Naive B cell (primary cell): ENCODE measurements at regions not wholly inside any gene's neighbourhood (a gene's known extent, or its start where the extent isn't known, plus 50 kb on each side); places are given as distances from the start of the nearest gene placed in this dataset.
"Not testable (repeated sequence)": the region's sequence is repeated elsewhere in the genome, so short reads cannot be mapped to it uniquely, and the experiment has no call there.

Source experiments
- ATAC-seq, 2 donors: fragments of 150-1000 bp; cut with Tn5 transposase; 2 replicates each; pipeline ENCODE4 v1.10.0; 2021; ENCODE audit warnings: low read depth in 2 of 2, mild to moderate bottlenecking in 2 of 2, moderate library complexity in 2 of 2
- DNase-seq: peaks from one replicate; pipeline ENCODE4 v3.0.0; 2022
- H3K27ac Mint-ChIP-seq, 6 donors: one replicate each; pipeline ENCODE4 v1.8.0; 2020 to 2022; ENCODE audit warnings: mild to moderate bottlenecking in 6 of 6, mixed read lengths in 6 of 6, moderate library complexity in 5 of 6, inconsistent platforms in 2 of 6
- H3K27me3 Mint-ChIP-seq, 3 donors: one replicate each; pipeline ENCODE4 v1.8.0; 2021 to 2022; ENCODE audit warnings: mixed read lengths in 3 of 3, mild to moderate bottlenecking in 1 of 3
- H3K36me3 Mint-ChIP-seq, 2 donors: one replicate each; pipeline ENCODE4 v1.8.0; 2020 to 2022; ENCODE audit warnings: mixed read lengths in 2 of 2, inconsistent platforms in 1 of 2, mild to moderate bottlenecking in 1 of 2
- H3K4me1 Mint-ChIP-seq, 3 donors: one replicate each; pipeline ENCODE4 v1.8.0; 2020 to 2022; ENCODE audit warnings: mixed read lengths in 3 of 3, inconsistent platforms in 1 of 3, mild to moderate bottlenecking in 1 of 3, moderate library complexity in 1 of 3
- H3K4me3 Mint-ChIP-seq, 8 donors: one replicate each; pipeline ENCODE4 v1.8.0; 2020 to 2022; ENCODE audit warnings: mild to moderate bottlenecking in 8 of 8, mixed read lengths in 8 of 8, moderate library complexity in 8 of 8, inconsistent platforms in 2 of 8
- H3K9me3 Mint-ChIP-seq, 7 donors: one replicate each; pipeline ENCODE4 v1.8.0; 2020 to 2022; ENCODE audit warnings: mixed read lengths in 7 of 7, mild to moderate bottlenecking in 5 of 7, inconsistent platforms in 2 of 7, moderate library complexity in 1 of 7

GRCh38 chr1:184832517-184832916 lies 77.9 kb upstream of the EDEM3 start:
- Mint-ChIP-seq H3K4me1 (no peaks in the 10 kb centered on the region), H3K4me3 (no peak overlapping the region)

GRCh38 chr1:184829496-184829895 lies 74.8 kb upstream of the EDEM3 start:
- ATAC-seq, H3K27ac Mint-ChIP-seq, DNase-seq, H3K4me3 Mint-ChIP-seq, H3K27me3 Mint-ChIP-seq, H3K9me3 Mint-ChIP-seq, H3K36me3 Mint-ChIP-seq: not testable (repeated sequence)
- H3K4me1 Mint-ChIP-seq = peaks cover 8 to 10% (median 8%) of the 10 kb centered on the region in 3 donors

More at GRCh38 chr1:184832517-184832916, 77.9 kb upstream of the EDEM3 start:
- no peaks in the 10 kb centered on the region for H3K36me3 Mint-ChIP-seq
- DNase-seq (no peak), ATAC-seq (no peak)
- H3K9me3 Mint-ChIP-seq = peaks cover 0 to 7% (median 4%) of the 10 kb centered on the region in 7 donors
- H3K27me3 Mint-ChIP-seq = no peaks in the 10 kb centered on the region
- no peak overlapping the region for H3K27ac Mint-ChIP-seq

- H3K27me3 Mint-ChIP-seq = no peaks in the 10 kb centered on the region
- H3K4me3 Mint-ChIP-seq = no peak overlapping the region
- peaks cover 8 to 13% (median 10%) of the 10 kb centered on the region in 3 donors for H3K4me1 Mint-ChIP-seq
- no peaks in the 10 kb centered on the region for H3K36me3 Mint-ChIP-seq
- H3K27ac Mint-ChIP-seq = no peak overlapping the region
- no peak for DNase-seq
- no peak for ATAC-seq
- H3K9me3 Mint-ChIP-seq = peaks cover 0 to 1% (median 0%) of the 10 kb centered on the region in 7 donors
Measured at GRCh38 chr1:184828369-184828717, 73.7 kb upstream of the EDEM3 start.

- Mint-ChIP-seq H3K36me3 (no peaks in the 10 kb centered on the region), H3K27me3 (no peaks in the 10 kb centered on the region), H3K27ac (no peak overlapping the region), H3K4me1 (peaks cover 8 to 13% (median 10%) of the 10 kb centered on the region in 3 donors), H3K4me3 (no peak overlapping the region), H3K9me3 (no peaks in the 10 kb centered on the region)
- DNase-seq = no peak
- ATAC-seq = no peak
Measured at GRCh38 chr1:184827600-184828368, 73.1 kb upstream of the EDEM3 start.

- Mint-ChIP-seq H3K36me3 (no peaks in the 10 kb centered on the region), H3K4me3 (no peak overlapping the region), H3K27me3 (no peaks in the 10 kb centered on the region), H3K27ac (peak overlapping the region in 1 of 6 donors; percentile 20), H3K4me1 (peaks cover 8 to 13% (median 10%) of the 10 kb centered on the region in 3 donors), H3K9me3 (no peaks in the 10 kb centered on the region)
- no peak for ATAC-seq
- DNase-seq = no peak
Measured at GRCh38 chr1:184826001-184826400, 71.3 kb upstream of the EDEM3 start.

- no peak for ATAC-seq
- Mint-ChIP-seq H3K27me3 (no peaks in the 10 kb centered on the region), H3K9me3 (no peaks in the 10 kb centered on the region), H3K36me3 (no peaks in the 10 kb centered on the region), H3K27ac (peak overlapping the region in 1 of 6 donors; percentile 54), H3K4me3 (peak overlapping the region in 1 of 8 donors; percentile 57), H3K4me1 (peaks cover 8 to 13% (median 10%) of the 10 kb centered on the region in 3 donors)
- DNase-seq = no peak
Measured at GRCh38 chr1:184825571-184825970, 70.9 kb upstream of the EDEM3 start.

- Mint-ChIP-seq H3K4me3 (no peak overlapping the region), H3K36me3 (no peaks in the 10 kb centered on the region), H3K4me1 (peaks cover 13 to 15% (median 13%) of the 10 kb centered on the region in 3 donors), H3K27me3 (no peaks in the 10 kb centered on the region), H3K9me3 (no peaks in the 10 kb centered on the region), H3K27ac (no peak overlapping the region)
- DNase-seq = no peak
- ATAC-seq = no peak
Measured at GRCh38 chr1:184824691-184825323, 70.1 kb upstream of the EDEM3 start.

- no peaks in the 10 kb centered on the region for H3K36me3 Mint-ChIP-seq
- no peak for ATAC-seq
- no peaks in the 10 kb centered on the region for H3K27me3 Mint-ChIP-seq
- H3K27ac Mint-ChIP-seq = no peak overlapping the region
- no peak overlapping the region for H3K4me3 Mint-ChIP-seq
- peaks cover 13 to 15% (median 13%) of the 10 kb centered on the region in 3 donors for H3K4me1 Mint-ChIP-seq
- no peak for DNase-seq
- no peaks in the 10 kb centered on the region for H3K9me3 Mint-ChIP-seq
Measured at GRCh38 chr1:184823080-184823479, 68.4 kb upstream of the EDEM3 start.

GRCh38 chr1:184822267-184822666 lies 67.6 kb upstream of the EDEM3 start:
- no peak for ATAC-seq
- Mint-ChIP-seq H3K4me3 (no peak overlapping the region), H3K27me3 (no peaks in the 10 kb centered on the region), H3K4me1 (peaks cover 13 to 15% (median 13%) of the 10 kb centered on the region in 3 donors), H3K9me3 (peaks cover 0 to 3% (median 0%) of the 10 kb centered on the region in 7 donors), H3K36me3 (no peaks in the 10 kb centered on the region), H3K27ac (no peak overlapping the region)
- no peak for DNase-seq

- Mint-ChIP-seq H3K4me1 (peaks cover 13 to 15% (median 13%) of the 10 kb centered on the region in 3 donors), H3K27ac (no peak overlapping the region), H3K27me3 (no peaks in the 10 kb centered on the region), H3K9me3 (peaks cover 0 to 3% (median 0%) of the 10 kb centered on the region in 7 donors), H3K4me3 (no peak overlapping the region), H3K36me3 (no peaks in the 10 kb centered on the region)
- DNase-seq = no peak
- no peak for ATAC-seq
Measured at GRCh38 chr1:184821658-184822057, 67.0 kb upstream of the EDEM3 start.

- Mint-ChIP-seq H3K27me3 (no peaks in the 10 kb centered on the region), H3K9me3 (peaks cover 0 to 3% (median 0%) of the 10 kb centered on the region in 7 donors), H3K36me3 (no peaks in the 10 kb centered on the region), H3K27ac (no peak overlapping the region), H3K4me1 (peaks cover 13 to 15% (median 13%) of the 10 kb centered on the region in 3 donors), H3K4me3 (no peak overlapping the region)
- DNase-seq (no peak), ATAC-seq (no peak)
Measured at GRCh38 chr1:184820956-184821355, 66.3 kb upstream of the EDEM3 start.

GRCh38 chr1:184820218-184820750 lies 65.6 kb upstream of the EDEM3 start:
- no peak for ATAC-seq
- Mint-ChIP-seq H3K27ac (peak overlapping the region in 1 of 6 donors; percentile 1), H3K36me3 (no peaks in the 10 kb centered on the region)

GRCh38 chr1:184818646-184819045 lies 64.0 kb upstream of the EDEM3 start:
- Mint-ChIP-seq H3K27me3 (no peaks in the 10 kb centered on the region), H3K4me3 (no peak overlapping the region), H3K36me3 (no peaks in the 10 kb centered on the region), H3K4me1 (peaks cover 0 to 6% (median 2%) of the 10 kb centered on the region in 3 donors), H3K9me3 (peaks cover 0 to 3% (median 0%) of the 10 kb centered on the region in 7 donors), H3K27ac (no peak overlapping the region)
- DNase-seq (no peak), ATAC-seq (no peak)

More at GRCh38 chr1:184820218-184820750, 65.6 kb upstream of the EDEM3 start:
- Mint-ChIP-seq H3K4me3 (no peak overlapping the region), H3K27me3 (no peaks in the 10 kb centered on the region), H3K4me1 (peaks cover 8 to 12% (median 9%) of the 10 kb centered on the region in 3 donors), H3K9me3 (peaks cover 0 to 3% (median 0%) of the 10 kb centered on the region in 7 donors)
- DNase-seq = no peak

GRCh38 chr1:184817003-184817402 lies 62.3 kb upstream of the EDEM3 start:
- not testable (repeated sequence) for ATAC-seq, H3K36me3 Mint-ChIP-seq, H3K9me3 Mint-ChIP-seq, H3K27me3 Mint-ChIP-seq, H3K4me1 Mint-ChIP-seq, H3K27ac Mint-ChIP-seq, DNase-seq, H3K4me3 Mint-ChIP-seq
